Panc1 (cell line): ENCODE measurements at regions not wholly inside any gene's neighbourhood (a gene's known extent, or its start where the extent isn't known, plus 50 kb on each side); places are given as distances from the start of the nearest gene placed in this dataset.

Experiments
- ATAC-seq: fragments of 200-7000 bp; cut with Tn5 transposase; 2 replicates; pipeline ENCODE4 v1.9.1; 2020; ENCODE audit warnings: mild to moderate bottlenecking, moderate library complexity
- BruUV-seq: library from RNA; stranded (reverse); fragments of 400-500 nt; replicated peaks from 2 replicates; lab custom pipeline; 2021; lab: Mats Ljungman, UMichigan
- CTCF ChIA-PET: fragments of 300-600 bp; sonication (Branson Sonifier 250); formaldehyde crosslinking; loops from one replicate; lab custom pipeline; 2022; ENCODE audit warnings: antibody characterized with exemption; lab: Charles Lee
- POLR2A ChIA-PET: fragments of 300-600 bp; sonication (Branson Sonifier 250); formaldehyde crosslinking; loops from one replicate; lab custom pipeline; 2022; ENCODE audit warnings: antibody characterized with exemption; lab: Charles Lee
- DNase-seq: peaks from one replicate; pipeline ENCODE4 v3.0.0-alpha.2; 2010; ENCODE audit warnings: low read depth, low spot score
- H3K27ac ChIP-seq: 2 replicates; pipeline ENCODE4 v1.5.1; 2011; ENCODE audit warnings: mild to moderate bottlenecking, low read length, inconsistent platforms
- H3K27me3 ChIP-seq: fragments of 200-500 bp; sonication (Bioruptor generic); 2 replicates; pipeline ENCODE4 v1.6.0; 2014; ENCODE audit warnings: low read length, inconsistent platforms; ENCODE audit not compliant: control insufficient read depth, insufficient read depth
- H3K36me3 ChIP-seq: fragments of 200-500 bp; sonication (Bioruptor generic); 2 replicates; pipeline ENCODE4 v1.5.1; 2014; ENCODE audit warnings: inconsistent platforms, mild to moderate bottlenecking, low read length, moderate library complexity; ENCODE audit not compliant: control insufficient read depth, insufficient read depth
- H3K4me1 ChIP-seq: 2 replicates; pipeline ENCODE4 v1.5.1; 2011; ENCODE audit warnings: inconsistent platforms, mild to moderate bottlenecking, low read length, moderate library complexity; ENCODE audit not compliant: control insufficient read depth, insufficient read depth
- H3K4me3 ChIP-seq, 2 experiments: 2 replicates each; pipeline ENCODE4 v1.5.1; 2011 to 2012; ENCODE audit warnings: low read depth in 2 of 2, low read length in 2 of 2, mild to moderate bottlenecking in 2 of 2, inconsistent platforms in 1 of 2, moderate library complexity in 1 of 2
- H3K9me3 ChIP-seq: fragments of 200-500 bp; sonication (Bioruptor generic); 2 replicates; pipeline ENCODE4 v1.5.1; 2014; ENCODE audit warnings: low read depth, mild to moderate bottlenecking, inconsistent platforms, low read length, moderate library complexity; ENCODE audit not compliant: control insufficient read depth, insufficient read depth
- CTCF ChIP-seq: fragments of 450-650 bp; IDR thresholded peaks from 2 replicates; pipeline ENCODE4 v1.5.1; 2017; ENCODE audit warnings: mild to moderate bottlenecking
- POLR2AphosphoS5 ChIP-seq: IDR thresholded peaks from 2 replicates; pipeline ENCODE4 v1.6.1; 2012; ENCODE audit warnings: mild to moderate bottlenecking, low read depth, low read length, moderate library complexity
- REST ChIP-seq, 2 experiments: IDR thresholded peaks; 2 replicates each; pipeline ENCODE4 v1.6.1; 2011 to 2012; ENCODE audit warnings: low read depth in 2 of 2, control low read depth in 1 of 2, low read length in 1 of 2, mild to moderate bottlenecking in 1 of 2, moderate library complexity in 1 of 2; ENCODE audit not compliant: insufficient read depth in 1 of 2
- SIN3A ChIP-seq: IDR thresholded peaks from 2 replicates; pipeline ENCODE4 v1.6.1; 2012; ENCODE audit warnings: low read depth, mild to moderate bottlenecking, low read length, moderate library complexity, borderline replicate concordance; ENCODE audit not compliant: insufficient read depth
- TCF7L2 ChIP-seq: IDR thresholded peaks from 2 replicates; pipeline ENCODE4 v1.6.1; 2011; ENCODE audit warnings: mild to moderate bottlenecking, low read depth, low read length, inconsistent platforms
- in situ Hi-C: cut with HindIII; loops from 2 replicates; pipeline ENCODE4 v1.10.0; 2016; ENCODE audit warnings: low sequenced_read_pairs, low pct_unique_long_range_greater_than_20kb
- intact Hi-C: fragments of 100-400 bp; cut with micrococcal nuclease; formaldehyde crosslinking; loops from one replicate; pipeline ENCODE4 v1.10.0; 2022; ENCODE audit not compliant: unreplicated experiment

- DNase-seq (no peak), ATAC-seq (no peak)
- H3K4me3 ChIP-seq: no peak overlapping the region
- no peaks in the 10 kb centered on the region for H3K4me1 ChIP-seq
- ChIA-PET CTCF (no interaction called here), POLR2A (no interaction called here)
- no TSS peak for BruUV-seq
- intact Hi-C loops (no loop called here), in situ Hi-C loops (no loop called here)
- H3K27ac ChIP-seq: no peak overlapping the region
- H3K27me3 ChIP-seq: peaks cover 13% of the 10 kb centered on the region
- TF ChIP-seq SIN3A (no peak), POLR2AphosphoS5 (no peak), CTCF (no peak), REST (IDR thresholded peaks at IDR 0.05; ENCODE audit: insufficient read depth in 1 of 2, low read depth in 2 of 2, low read length in 1 of 2) (no peak), TCF7L2 (no peak)
- no peaks in the 10 kb centered on the region for H3K9me3 ChIP-seq
- no peaks in the 10 kb centered on the region for H3K36me3 ChIP-seq
Measured at GRCh38 chr7:55296070-55296469, 69.1 kb upstream of the LANCL2 start.

GRCh38 chr7:55299273-55299967 is 65.7 kb upstream of the LANCL2 start:
- in situ Hi-C loops: no loop called here
- peaks cover 32% of the 10 kb centered on the region for H3K27me3 ChIP-seq
- H3K9me3 ChIP-seq: no peaks in the 10 kb centered on the region
- no peaks in the 10 kb centered on the region for H3K36me3 ChIP-seq
- no peak overlapping the region for H3K4me3 ChIP-seq
- no peaks in the 10 kb centered on the region for H3K4me1 ChIP-seq
- no TSS peak for BruUV-seq
- CTCF ChIA-PET: no interaction called here
- DNase-seq (no peak), ATAC-seq (no peak)
- intact Hi-C loops: no loop called here
- no peak overlapping the region for H3K27ac ChIP-seq
- TF ChIP-seq REST (IDR thresholded peaks at IDR 0.05; ENCODE audit: insufficient read depth in 1 of 2, low read depth in 2 of 2, low read length in 1 of 2): no peak
- no peak for TF ChIP-seq SIN3A
- TF ChIP-seq TCF7L2: no peak
- no peak for TF ChIP-seq POLR2AphosphoS5
- TF ChIP-seq CTCF: no peak
- POLR2A ChIA-PET: no interaction called here
